Body of pancreas (tissue), 4 donors: ENCODE measurements at regions not wholly inside any gene's neighbourhood (a gene's known extent, or its start where the extent isn't known, plus 50 kb on each side); places are given as distances from the start of the nearest gene placed in this dataset.

Source experiments
- CTCF ChIP-seq, 7 experiments: fragments of 450-650 bp in 4 of 7; fragments of 200-600 bp in 3 of 7; sonication (generic) in 3 of 7; IDR thresholded peaks; one replicate each; pipeline ENCODE4 v1.5.1; 2016 to 2019; ENCODE audit warnings: antibody characterized with exemption in 7 of 7
- POLR2A ChIP-seq, 3 donors: fragments of 450-650 bp; IDR thresholded peaks; one replicate each; pipeline ENCODE4 v1.6.1; 2016; ENCODE audit warnings: antibody characterized with exemption in 3 of 3, mild to moderate bottlenecking in 2 of 3

GRCh38 chr10:43824934-43825333, 176.3 kb upstream of the ZNF32 start:
- TF ChIP-seq CTCF (IDR thresholded peaks at IDR 0.05) (no peak), POLR2A (IDR thresholded peaks at IDR 0.05) (no peak)
